HG03378 (cell line): ENCODE measurements at regions not wholly inside any gene's neighbourhood (a gene's known extent, or its start where the extent isn't known, plus 50 kb on each side); places are given as distances from the start of the nearest gene placed in this dataset.

Source experiments
- ATAC-seq: cut with Tn5 transposase; IDR thresholded peaks from one replicate; pipeline ENCODE4 v1.9.1; 2021; ENCODE audit warnings: mild to moderate bottlenecking, moderate library complexity; ENCODE audit not compliant: unreplicated experiment

- ATAC-seq, result no peak
These were observed 143.4 kb upstream of the CPSF6 start for GRCh38 chr12:69095765-69096477.

- ATAC-seq, result no peak
These were observed 142.6 kb upstream of the CPSF6 start for GRCh38 chr12:69096669-69097335.

GRCh38 chr12:69097619-69098368 lies 141.6 kb upstream of the CPSF6 start:
- ATAC-seq, result no peak

- no peak for ATAC-seq
These were observed 140.1 kb upstream of the CPSF6 start for GRCh38 chr12:69099201-69099837.

GRCh38 chr12:69101505-69101904 lies 137.9 kb upstream of the CPSF6 start:
- no peak for ATAC-seq

GRCh38 chr12:69102856-69103255 lies 136.5 kb upstream of the CPSF6 start:
- ATAC-seq, result no peak

- no peak for ATAC-seq
These were observed 134.0 kb upstream of the CPSF6 start for GRCh38 chr12:69105101-69105962.

GRCh38 chr12:69106482-69107118 lies 132.8 kb upstream of the CPSF6 start:
- ATAC-seq, result no peak

- no peak for ATAC-seq
These were observed 131.8 kb upstream of the CPSF6 start for GRCh38 chr12:69107541-69107940.

GRCh38 chr12:69108037-69108436 lies 131.3 kb upstream of the CPSF6 start:
- no peak for ATAC-seq

- ATAC-seq, result no peak
These were observed 126.8 kb upstream of the CPSF6 start for GRCh38 chr12:69112616-69113015.

GRCh38 chr12:69115099-69115498 lies 124.3 kb upstream of the CPSF6 start:
- no peak for ATAC-seq

- no peak for ATAC-seq
These were observed 123.4 kb upstream of the CPSF6 start for GRCh38 chr12:69115951-69116350.

- no peak for ATAC-seq
These were observed 121.7 kb upstream of the CPSF6 start for GRCh38 chr12:69117566-69118266.

- no peak for ATAC-seq
These were observed 120.9 kb upstream of the CPSF6 start for GRCh38 chr12:69118516-69118915.

- ATAC-seq, result no peak
These were observed 119.6 kb upstream of the CPSF6 start for GRCh38 chr12:69119770-69120169.

- no peak for ATAC-seq
These were observed 119.0 kb upstream of the CPSF6 start for GRCh38 chr12:69120354-69120753.

- no peak for ATAC-seq
These were observed 116.1 kb upstream of the CPSF6 start for GRCh38 chr12:69123311-69123710.

GRCh38 chr12:69123919-69124638 lies 115.3 kb upstream of the CPSF6 start:
- ATAC-seq, result no peak
